SW480 (cell line): ENCODE measurements at regions not wholly inside any gene's neighbourhood (a gene's known extent, or its start where the extent isn't known, plus 50 kb on each side); places are given as distances from the start of the nearest gene placed in this dataset.

Experiments
- DNase-seq: peaks from one replicate; pipeline ENCODE4 v3.0.0-alpha.2; 2016; ENCODE audit warnings: low spot score

GRCh38 chr3:159844801-159845261 is 143.8 kb upstream of the IL12A start:
- no peak for DNase-seq

- DNase-seq, result no peak
Observed at GRCh38 chr3:159845737-159846136, 142.9 kb upstream of the IL12A start.

- no peak for DNase-seq
Observed at GRCh38 chr3:159846255-159846654, 142.4 kb upstream of the IL12A start.

- no peak for DNase-seq
Observed at GRCh38 chr3:159848348-159849118, 140.1 kb upstream of the IL12A start.

GRCh38 chr3:159850481-159850880 is 138.2 kb upstream of the IL12A start:
- no peak for DNase-seq

- DNase-seq, result no peak
Observed at GRCh38 chr3:159852266-159852665, 136.4 kb upstream of the IL12A start.

GRCh38 chr3:159852821-159853505 is 135.7 kb upstream of the IL12A start:
- peak; percentile 50 for DNase-seq

GRCh38 chr3:159853506-159853864 is 135.2 kb upstream of the IL12A start:
- DNase-seq, result no peak

GRCh38 chr3:159854500-159855124 is 134.0 kb upstream of the IL12A start:
- peak; percentile 38 for DNase-seq

GRCh38 chr3:159855599-159856346 is 132.9 kb upstream of the IL12A start:
- DNase-seq, result no peak

DNA sequence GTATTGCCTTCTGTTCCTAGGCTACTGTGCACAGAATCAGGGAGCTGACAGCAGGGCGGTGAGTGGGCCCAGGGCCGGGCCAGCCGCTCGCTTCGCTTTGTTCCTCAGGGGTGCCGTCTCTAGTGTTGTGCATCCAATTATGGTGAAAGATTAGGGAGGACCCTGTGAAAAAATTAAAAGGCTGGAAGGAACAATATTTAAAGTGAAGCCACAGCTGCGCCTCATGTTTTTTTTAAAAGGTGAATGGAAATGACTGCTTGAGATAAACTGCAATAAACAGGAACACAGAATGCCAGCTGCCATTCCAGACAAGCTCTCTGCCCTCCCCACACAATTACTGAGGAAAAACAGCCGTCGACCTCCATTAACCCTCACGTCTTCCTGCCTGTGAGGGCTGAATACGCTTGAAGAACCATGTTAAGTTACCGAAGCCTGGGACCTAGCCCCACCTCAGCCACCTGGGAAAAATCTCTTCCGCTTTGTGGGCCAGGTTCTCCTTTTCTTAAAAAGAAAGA is 132.0 kb upstream of the IL12A start:
- no peak for DNase-seq

DNA sequence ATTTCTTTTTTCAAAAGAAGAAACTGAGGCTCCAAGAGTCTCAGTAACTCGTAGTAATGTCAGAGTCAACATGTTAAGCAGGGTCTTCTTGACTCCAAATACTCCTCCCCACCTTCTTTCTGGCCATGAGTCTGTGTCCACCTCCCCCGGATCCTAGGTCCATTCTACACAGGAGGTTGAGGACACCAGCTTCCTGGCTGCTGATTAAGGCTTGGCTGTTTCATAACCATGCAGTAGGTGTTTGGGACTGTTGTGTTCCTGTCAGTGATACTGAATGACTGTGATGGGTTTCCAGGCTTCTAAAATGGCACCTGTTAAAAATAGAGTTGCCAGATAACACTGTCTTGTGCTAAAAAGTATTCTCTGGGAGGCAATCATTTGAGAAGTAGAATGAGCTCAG is 130.8 kb upstream of the IL12A start:
- no peak for DNase-seq

DNA sequence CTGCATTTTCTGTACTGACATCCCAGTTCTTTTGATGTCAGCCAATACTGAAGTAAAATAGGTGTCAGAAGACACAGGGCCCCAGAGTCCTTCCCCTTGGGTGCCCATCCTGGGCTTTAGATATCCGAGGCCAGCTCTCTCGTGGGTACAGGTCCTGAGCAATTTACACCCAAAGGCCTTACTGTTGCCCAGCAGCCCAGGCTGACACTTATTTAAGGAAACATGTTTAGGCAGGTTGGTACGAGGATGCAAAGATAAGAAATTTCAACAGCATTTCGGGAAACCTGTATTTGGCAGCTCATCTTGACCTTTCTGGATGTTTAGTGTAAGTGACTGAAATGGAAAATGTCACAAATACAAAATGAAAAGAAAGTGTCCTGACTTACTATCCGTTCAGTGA is 130.0 kb upstream of the IL12A start:
- DNase-seq, result no peak

DNA sequence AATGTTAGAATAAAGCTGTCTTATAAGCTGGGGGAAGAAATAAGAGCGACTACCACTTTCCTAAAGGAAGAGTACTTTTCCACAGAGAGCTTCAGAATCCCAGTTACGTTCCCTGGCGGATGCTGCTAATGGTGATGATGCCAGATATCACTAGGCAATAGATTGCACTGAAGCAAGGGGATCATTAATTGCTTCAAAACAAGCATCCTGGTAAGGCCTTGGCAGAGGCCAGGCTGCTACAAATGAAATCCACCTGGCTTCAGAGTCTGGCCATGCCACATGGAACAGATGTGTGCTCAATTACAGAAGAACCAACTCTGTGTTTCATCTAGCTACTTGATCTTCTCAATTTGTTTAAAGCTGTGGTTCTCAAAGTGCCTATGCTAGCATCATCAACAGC is 129.2 kb upstream of the IL12A start:
- DNase-seq, result no peak

- DNase-seq, result no peak
Observed at GRCh38 chr3:159859836-159860235, 128.8 kb upstream of the IL12A start.

- DNase-seq, result no peak
Observed at GRCh38 chr3:159860269-159861116, 128.1 kb upstream of the IL12A start.

GRCh38 chr3:159861369-159861987 is 127.2 kb upstream of the IL12A start:
- DNase-seq, result no peak

DNA sequence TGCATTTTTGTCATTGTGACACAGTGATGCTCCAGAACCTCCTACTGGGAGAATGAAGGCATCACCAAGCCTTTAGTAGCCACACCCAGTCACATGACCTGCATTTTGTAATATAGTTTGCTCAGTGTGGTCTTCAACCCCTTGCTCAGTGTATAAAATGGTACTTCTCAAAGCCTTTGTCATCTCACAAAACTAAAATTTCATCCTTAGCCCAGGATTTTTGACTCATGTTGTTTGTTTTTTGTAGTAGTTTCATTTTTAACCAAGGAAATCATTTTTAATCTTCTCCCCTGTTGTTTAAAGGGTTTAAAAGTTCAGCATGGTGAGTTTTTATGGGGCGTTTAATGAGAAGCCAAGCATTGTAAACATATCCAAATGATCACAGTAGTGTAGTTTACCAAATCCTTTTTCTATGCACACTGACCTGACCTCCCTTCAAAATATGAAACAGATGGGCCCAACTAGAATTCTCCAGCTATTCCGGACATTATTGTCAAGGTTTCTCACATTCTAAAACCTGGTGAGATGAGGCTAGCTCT is 123.5 kb upstream of the IL12A start:
- DNase-seq, result no peak

DNA sequence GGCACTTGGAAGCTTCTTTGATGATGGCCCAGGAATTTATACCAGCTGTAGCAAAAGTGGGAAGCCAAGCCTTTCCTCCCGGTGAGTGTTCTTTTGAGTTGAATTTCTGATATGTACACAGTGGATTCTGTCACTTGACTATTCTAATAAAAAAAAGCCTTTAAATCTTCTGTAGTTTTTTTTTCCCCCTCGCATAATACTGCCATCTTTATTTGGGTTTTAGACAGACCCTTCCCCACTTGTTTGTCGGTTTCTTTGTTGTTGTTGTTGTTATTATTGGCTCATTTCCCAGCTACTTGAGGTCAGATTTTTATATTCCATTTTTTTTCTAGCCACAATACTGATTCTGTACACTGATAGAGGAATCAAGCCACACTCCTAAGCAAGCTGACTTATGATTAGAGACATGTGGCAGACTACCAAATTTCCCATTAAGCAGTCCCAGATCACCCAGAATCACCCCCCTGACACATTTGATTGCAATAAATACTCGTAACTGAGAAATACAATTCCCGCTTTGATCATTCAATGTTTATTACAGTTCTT is 122.4 kb upstream of the IL12A start:
- DNase-seq, result no peak

- no peak for DNase-seq
Observed at GRCh38 chr3:159867372-159867771, 121.3 kb upstream of the IL12A start.
